PC-3 (cell line): ENCODE measurements at regions not wholly inside any gene's neighbourhood (a gene's known extent, or its start where the extent isn't known, plus 50 kb on each side); places are given as distances from the start of the nearest gene placed in this dataset.

ENCODE experiments used
- ATAC-seq: fragments of 200-7000 bp; cut with Tn5 transposase; 2 replicates; pipeline ENCODE4 v1.9.1; 2020; ENCODE audit warnings: mild to moderate bottlenecking, moderate library complexity
- BruUV-seq: library from RNA; stranded (reverse); fragments of 400-500 nt; replicated peaks from 2 replicates; lab custom pipeline; 2021; lab: Mats Ljungman, UMichigan
- CTCF ChIA-PET: fragments of 300-600 bp; sonication (Branson Sonifier 250); formaldehyde crosslinking; loops from one replicate; lab custom pipeline; 2022; ENCODE audit warnings: antibody characterized with exemption; lab: Charles Lee
- POLR2A ChIA-PET: fragments of 300-600 bp; sonication (Branson Sonifier 250); formaldehyde crosslinking; loops from one replicate; lab custom pipeline; 2022; ENCODE audit warnings: antibody characterized with exemption; ENCODE audit not compliant: unreplicated experiment; lab: Charles Lee
- DNase-seq: peaks from one replicate; pipeline ENCODE4 v3.0.0-alpha.2; 2015
- H2AFZ ChIP-seq: fragments of 300-600 bp; sonication (generic); 2 replicates; pipeline ENCODE4 v1.6.0; 2016; ENCODE audit warnings: antibody characterized with exemption, low read length
- H3F3A ChIP-seq: fragments of 300-600 bp; sonication (generic); one replicate; pipeline ENCODE4 v1.6.0; 2017; ENCODE audit warnings: antibody characterized with exemption, low read length, control low read depth, mild to moderate bottlenecking; ENCODE audit not compliant: unreplicated experiment
- H3K27ac ChIP-seq: fragments of 300-600 bp; sonication (generic); 2 replicates; pipeline ENCODE4 v1.5.1; 2016; ENCODE audit warnings: mild to moderate bottlenecking, low read length
- H3K27me3 ChIP-seq: fragments of 300-600 bp; sonication (generic); 2 replicates; pipeline ENCODE4 v1.6.1; 2016; ENCODE audit warnings: low read length, mixed read lengths
- H3K36me3 ChIP-seq: fragments of 300-600 bp; sonication (generic); 2 replicates; pipeline ENCODE4 v1.6.1; 2016; ENCODE audit warnings: low read depth, mixed run types, low read length, mixed read lengths
- H3K4me1 ChIP-seq: fragments of 300-600 bp; sonication (generic); 2 replicates; pipeline ENCODE4 v1.5.1; 2016; ENCODE audit warnings: low read length; ENCODE audit not compliant: insufficient read depth
- H3K4me2 ChIP-seq: fragments of 300-600 bp; sonication (generic); 2 replicates; pipeline ENCODE4 v1.6.0; 2016; ENCODE audit warnings: low read length
- H3K4me3 ChIP-seq: fragments of 300-600 bp; sonication (generic); 2 replicates; pipeline ENCODE4 v1.5.1; 2016; ENCODE audit warnings: mild to moderate bottlenecking, low read length, mixed read lengths
- H3K79me2 ChIP-seq: fragments of 300-600 bp; sonication (generic); 2 replicates; pipeline ENCODE4 v1.6.1; 2017; ENCODE audit warnings: low read length, mixed read lengths
- H3K9ac ChIP-seq: fragments of 300-600 bp; sonication (generic); 2 replicates; pipeline ENCODE4 v1.6.0; 2016; ENCODE audit warnings: mild to moderate bottlenecking, low read length
- H3K9me2 ChIP-seq: fragments of 300-600 bp; sonication (generic); replicated peaks from 2 replicates; pipeline ENCODE4 v1.6.1; 2016; ENCODE audit warnings: mixed run types, low read length, mixed read lengths
- H3K9me3 ChIP-seq: fragments of 300-600 bp; sonication (generic); 2 replicates; pipeline ENCODE4 v1.6.1; 2016; ENCODE audit warnings: low read length, mixed read lengths
- H4K20me1 ChIP-seq: fragments of 300-600 bp; sonication (generic); 2 replicates; pipeline ENCODE4 v1.6.1; 2016; ENCODE audit warnings: low read length, mixed read lengths
- EZH2 ChIP-seq: fragments of 300-600 bp; sonication (generic); IDR thresholded peaks from one replicate; pipeline ENCODE4 v1.6.1; 2017; ENCODE audit warnings: antibody characterized with exemption, mild to moderate bottlenecking, low read length; ENCODE audit not compliant: unreplicated experiment
- EZH2phosphoT487 ChIP-seq: fragments of 300-600 bp; sonication (generic); IDR thresholded peaks from 2 replicates; pipeline ENCODE4 v1.6.1; 2018; ENCODE audit warnings: mild to moderate bottlenecking, antibody characterized with exemption, low read length, borderline replicate concordance
- intact Hi-C: fragments of 100-400 bp; cut with micrococcal nuclease; formaldehyde crosslinking; loops from 2 replicates; pipeline ENCODE4 v1.9.0; 2023
- TF ChIP-seq, protein P1 (sequence below): fragments of 300-600 bp; sonication (generic); conservative IDR thresholded peaks from 2 replicates; pipeline ENCODE4 v1.5.1; 2017; ENCODE audit warnings: antibody characterized with exemption, low read depth, mild to moderate bottlenecking, low read length

DNA sequence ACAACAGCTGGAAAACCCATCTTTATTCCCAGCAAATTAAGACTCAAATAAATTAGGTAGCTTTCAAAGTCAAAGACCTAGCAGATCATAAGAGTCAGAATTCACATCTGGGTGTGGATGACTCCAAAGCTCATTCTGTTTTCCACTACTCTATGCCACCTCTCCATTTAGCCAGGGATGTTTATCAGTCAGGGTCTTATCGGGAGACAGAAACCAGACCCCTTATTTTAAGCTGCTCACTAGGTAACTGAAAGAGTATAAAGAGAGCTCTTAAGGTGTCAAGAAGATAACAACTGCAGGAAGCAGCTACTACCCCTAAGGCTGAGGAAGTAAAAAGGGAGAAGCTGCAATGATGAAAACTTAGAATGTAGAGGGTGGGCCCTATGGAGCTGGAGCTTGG, 333.7 kb upstream of the KLF3 start:
- H3K4me2 ChIP-seq = no peak overlapping the region
- TF ChIP-seq EZH2phosphoT487 (no peak), EZH2 (no peak)
- TF ChIP-seq, protein P1, sequence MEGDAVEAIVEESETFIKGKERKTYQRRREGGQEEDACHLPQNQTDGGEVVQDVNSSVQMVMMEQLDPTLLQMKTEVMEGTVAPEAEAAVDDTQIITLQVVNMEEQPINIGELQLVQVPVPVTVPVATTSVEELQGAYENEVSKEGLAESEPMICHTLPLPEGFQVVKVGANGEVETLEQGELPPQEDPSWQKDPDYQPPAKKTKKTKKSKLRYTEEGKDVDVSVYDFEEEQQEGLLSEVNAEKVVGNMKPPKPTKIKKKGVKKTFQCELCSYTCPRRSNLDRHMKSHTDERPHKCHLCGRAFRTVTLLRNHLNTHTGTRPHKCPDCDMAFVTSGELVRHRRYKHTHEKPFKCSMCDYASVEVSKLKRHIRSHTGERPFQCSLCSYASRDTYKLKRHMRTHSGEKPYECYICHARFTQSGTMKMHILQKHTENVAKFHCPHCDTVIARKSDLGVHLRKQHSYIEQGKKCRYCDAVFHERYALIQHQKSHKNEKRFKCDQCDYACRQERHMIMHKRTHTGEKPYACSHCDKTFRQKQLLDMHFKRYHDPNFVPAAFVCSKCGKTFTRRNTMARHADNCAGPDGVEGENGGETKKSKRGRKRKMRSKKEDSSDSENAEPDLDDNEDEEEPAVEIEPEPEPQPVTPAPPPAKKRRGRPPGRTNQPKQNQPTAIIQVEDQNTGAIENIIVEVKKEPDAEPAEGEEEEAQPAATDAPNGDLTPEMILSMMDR = no peak
- H3K27ac ChIP-seq = no peak overlapping the region
- H2AFZ ChIP-seq = no peak overlapping the region
- no peaks in the 10 kb centered on the region for H4K20me1 ChIP-seq
- POLR2A ChIA-PET = interaction anchor here (0.5 kb wide), 1 partner anchor 1043 kb away, joined by 4 read pairs; no protein-coding TSS in a partner anchor
- no peaks in the 10 kb centered on the region for H3K36me3 ChIP-seq
- no peak for ATAC-seq
- H3K9me3 ChIP-seq = no peaks in the 10 kb centered on the region
- no peak overlapping the region for H3K9ac ChIP-seq
- no peaks in the 10 kb centered on the region for H3K79me2 ChIP-seq
- peaks cover 4% of the 10 kb centered on the region for H3F3A ChIP-seq
- no peak for DNase-seq
- no TSS peak for BruUV-seq
- H3K4me3 ChIP-seq = no peak overlapping the region
- H3K4me1 ChIP-seq = peaks cover 34% of the 10 kb centered on the region
- intact Hi-C loops = no loop called here
- H3K27me3 ChIP-seq = no peaks in the 10 kb centered on the region
- CTCF ChIA-PET = no interaction called here
- H3K9me2 ChIP-seq = no peaks in the 10 kb centered on the region

DNA sequence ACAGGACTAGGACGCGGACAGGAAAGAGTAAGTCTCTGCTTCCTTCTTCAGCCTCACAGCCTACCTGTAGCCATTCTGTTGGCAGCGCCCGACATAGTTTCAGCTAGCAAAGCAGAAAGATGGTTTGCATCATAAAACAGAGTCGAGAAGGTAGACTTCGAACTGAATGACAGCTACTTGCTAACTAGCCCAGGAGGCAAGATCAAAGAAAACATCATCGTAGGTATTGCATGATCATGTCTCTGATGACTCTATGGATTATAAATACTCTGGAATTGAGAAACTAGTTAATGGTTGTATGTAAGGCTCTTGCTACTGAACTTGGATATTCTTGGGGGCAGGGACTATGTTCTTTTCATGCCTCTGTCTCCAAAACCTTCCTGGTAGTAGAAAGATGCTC, 333.1 kb upstream of the KLF3 start:
- ChIA-PET POLR2A (interaction anchor here (0.5 kb wide), 1 partner anchor 1042 kb away, joined by 4 read pairs; no protein-coding TSS in a partner anchor), CTCF (no interaction called here)
- H3K4me2 ChIP-seq = no peak overlapping the region
- H3F3A ChIP-seq = peaks cover 7% of the 10 kb centered on the region
- H3K36me3 ChIP-seq = no peaks in the 10 kb centered on the region
- no peaks in the 10 kb centered on the region for H4K20me1 ChIP-seq
- no peak for DNase-seq
- no peak for TF ChIP-seq EZH2
- TF ChIP-seq, protein P1 = no peak
- no peak for TF ChIP-seq EZH2phosphoT487
- no peak overlapping the region for H2AFZ ChIP-seq
- H3K4me1 ChIP-seq = peaks cover 39% of the 10 kb centered on the region
- no peaks in the 10 kb centered on the region for H3K9me3 ChIP-seq
- intact Hi-C loops = no loop called here
- H3K27me3 ChIP-seq = no peaks in the 10 kb centered on the region
- no peak overlapping the region for H3K4me3 ChIP-seq
- H3K9me2 ChIP-seq = no peaks in the 10 kb centered on the region
- no TSS peak for BruUV-seq
- no peak overlapping the region for H3K27ac ChIP-seq
- H3K9ac ChIP-seq = no peak overlapping the region
- ATAC-seq = no peak
- no peaks in the 10 kb centered on the region for H3K79me2 ChIP-seq

DNA sequence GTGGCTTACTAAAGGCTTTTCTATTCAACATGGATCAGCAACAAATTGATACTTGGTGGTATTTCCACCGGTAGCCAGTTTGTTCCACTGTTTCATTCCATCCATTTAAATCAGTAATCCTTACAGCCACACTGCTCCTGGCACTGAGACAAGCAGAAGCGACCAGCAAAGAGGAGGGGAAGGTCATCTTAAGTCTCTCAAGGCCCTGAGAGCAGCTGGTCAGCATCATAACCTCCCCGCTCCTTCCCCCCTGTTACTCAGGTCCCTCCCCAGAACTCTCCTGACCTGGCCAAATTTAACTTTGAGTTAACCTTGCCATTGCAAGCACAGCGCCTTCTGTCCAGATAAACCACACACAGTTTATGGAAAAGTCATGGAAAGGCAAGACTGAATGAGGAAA, 331.3 kb upstream of the KLF3 start:
- Histone ChIP-seq H3K9me3 (no peaks in the 10 kb centered on the region), H4K20me1 (no peaks in the 10 kb centered on the region), H3K4me3 (no peak overlapping the region), H3K79me2 (no peaks in the 10 kb centered on the region), H3K9me2 (no peaks in the 10 kb centered on the region), H3K9ac (no peak overlapping the region), H2AFZ (no peak overlapping the region), H3K36me3 (no peaks in the 10 kb centered on the region), H3K27me3 (no peaks in the 10 kb centered on the region), H3K4me2 (no peak overlapping the region), H3K27ac (no peak overlapping the region), H3K4me1 (peaks cover 43% of the 10 kb centered on the region), H3F3A (peaks cover 7% of the 10 kb centered on the region)
- TF ChIP-seq, protein P1 = no peak
- TF ChIP-seq EZH2 = no peak
- no peak for TF ChIP-seq EZH2phosphoT487
- no TSS peak for BruUV-seq
- POLR2A ChIA-PET = no interaction called here
- intact Hi-C loops = no loop called here
- ATAC-seq (no peak), DNase-seq (no peak)
- CTCF ChIA-PET = no interaction called here
